ENCODE measurements at regions not wholly inside any gene's neighbourhood (a gene's known extent, or its start where the extent isn't known, plus 50 kb on each side); places are given as distances from the start of the nearest gene placed in this dataset.

DNA sequence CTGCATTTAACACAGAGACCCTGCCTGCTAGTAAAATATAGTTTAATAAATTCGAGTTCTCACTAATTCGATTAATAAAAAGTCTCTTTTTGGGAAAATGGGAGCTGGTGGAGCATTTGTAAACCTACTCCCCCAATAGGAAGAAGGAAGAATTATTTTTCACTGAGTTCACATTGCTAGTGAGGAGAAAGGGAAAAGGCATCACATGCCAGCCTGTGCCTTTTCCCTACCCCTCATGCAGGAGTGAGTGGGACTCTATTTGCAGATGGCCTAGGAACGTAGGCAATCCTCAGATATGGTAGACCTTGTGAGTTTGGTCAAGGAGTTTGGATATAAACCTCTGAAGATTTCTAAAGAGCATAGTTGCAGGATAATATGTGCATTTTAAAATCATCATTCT lies 218.4 kb upstream of the TRIB2 start:
- TF ChIP-seq, protein P1, sequence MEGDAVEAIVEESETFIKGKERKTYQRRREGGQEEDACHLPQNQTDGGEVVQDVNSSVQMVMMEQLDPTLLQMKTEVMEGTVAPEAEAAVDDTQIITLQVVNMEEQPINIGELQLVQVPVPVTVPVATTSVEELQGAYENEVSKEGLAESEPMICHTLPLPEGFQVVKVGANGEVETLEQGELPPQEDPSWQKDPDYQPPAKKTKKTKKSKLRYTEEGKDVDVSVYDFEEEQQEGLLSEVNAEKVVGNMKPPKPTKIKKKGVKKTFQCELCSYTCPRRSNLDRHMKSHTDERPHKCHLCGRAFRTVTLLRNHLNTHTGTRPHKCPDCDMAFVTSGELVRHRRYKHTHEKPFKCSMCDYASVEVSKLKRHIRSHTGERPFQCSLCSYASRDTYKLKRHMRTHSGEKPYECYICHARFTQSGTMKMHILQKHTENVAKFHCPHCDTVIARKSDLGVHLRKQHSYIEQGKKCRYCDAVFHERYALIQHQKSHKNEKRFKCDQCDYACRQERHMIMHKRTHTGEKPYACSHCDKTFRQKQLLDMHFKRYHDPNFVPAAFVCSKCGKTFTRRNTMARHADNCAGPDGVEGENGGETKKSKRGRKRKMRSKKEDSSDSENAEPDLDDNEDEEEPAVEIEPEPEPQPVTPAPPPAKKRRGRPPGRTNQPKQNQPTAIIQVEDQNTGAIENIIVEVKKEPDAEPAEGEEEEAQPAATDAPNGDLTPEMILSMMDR (IDR thresholded peaks at IDR 0.05) = no peak
- no peak for TF ChIP-seq POLR2A (IDR thresholded peaks at IDR 0.05)
- H3K4me3 ChIP-seq (ENCODE audit: low read depth, poor library complexity, severe bottlenecking) = no peak overlapping the region
- WGBS, 2 donors = 68 to 80% methylated on average over 3 of the region's 3 CpGs
- intact Hi-C loops (cut with DNase I; ENCODE audit: low total_unique reads) = no loop called here
- no peak for DNase-seq (ENCODE audit: low spot score in 2 of 2)

DNA sequence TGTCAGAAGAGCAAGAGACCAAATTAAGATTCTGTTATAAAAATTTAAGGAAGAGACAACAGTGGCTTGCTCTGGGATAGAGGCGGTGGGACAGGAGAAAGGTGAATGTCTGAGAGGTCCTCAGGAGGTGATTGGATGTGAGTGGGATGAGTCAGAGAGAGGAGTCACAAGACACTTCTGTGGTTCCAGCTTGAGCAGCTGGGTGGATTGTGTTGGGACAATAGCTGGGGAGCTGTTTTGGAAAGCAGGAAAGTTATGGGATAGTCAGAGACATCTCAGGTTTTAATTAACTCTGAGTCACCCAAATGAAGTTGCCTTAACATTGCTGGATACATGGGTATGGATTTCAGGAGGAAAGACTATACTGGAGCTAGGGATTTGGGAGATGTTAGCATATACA lies 218.0 kb upstream of the TRIB2 start:
- H3K4me3 ChIP-seq (ENCODE audit: low read depth, poor library complexity, severe bottlenecking) = no peak overlapping the region
- DNase-seq (ENCODE audit: low spot score in 2 of 2) = no peak
- no peak for TF ChIP-seq POLR2A (IDR thresholded peaks at IDR 0.05)
- TF ChIP-seq, protein P1 (IDR thresholded peaks at IDR 0.05) = no peak
- intact Hi-C loops (cut with DNase I; ENCODE audit: low total_unique reads) = no loop called here
- 77 to 89% methylated on average over 1 of the region's 1 CpG for WGBS, 2 donors

DNA sequence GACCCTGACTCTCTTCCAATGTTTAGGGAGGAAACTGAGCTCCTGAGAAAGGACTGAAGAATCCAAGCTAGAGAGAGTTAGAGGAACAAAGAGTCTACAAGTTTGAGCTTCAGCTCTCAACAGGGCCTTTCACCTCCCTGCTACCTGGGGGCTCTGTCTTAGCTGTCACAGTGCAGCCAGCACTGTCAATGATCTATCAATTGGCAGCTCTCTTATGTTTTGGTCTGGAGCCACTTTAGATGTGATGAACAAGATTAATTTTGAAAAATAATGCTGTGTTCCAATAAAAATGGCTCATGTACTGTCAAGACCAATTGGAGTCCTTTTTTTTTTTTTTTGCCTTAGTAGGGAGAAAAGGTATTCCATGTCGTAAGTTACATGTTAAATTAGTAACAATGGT lies 215.8 kb upstream of the TRIB2 start:
- intact Hi-C loops (cut with DNase I; ENCODE audit: low total_unique reads) = no loop called here
- TF ChIP-seq POLR2A (IDR thresholded peaks at IDR 0.05) = no peak
- TF ChIP-seq, protein P1 (IDR thresholded peaks at IDR 0.05) = no peak
- H3K4me3 ChIP-seq (ENCODE audit: low read depth, poor library complexity, severe bottlenecking) = no peak overlapping the region
- 79 to 89% methylated on average over 1 of the region's 1 CpG for WGBS, 2 donors
- no peak for DNase-seq (ENCODE audit: low spot score in 2 of 2)

DNA sequence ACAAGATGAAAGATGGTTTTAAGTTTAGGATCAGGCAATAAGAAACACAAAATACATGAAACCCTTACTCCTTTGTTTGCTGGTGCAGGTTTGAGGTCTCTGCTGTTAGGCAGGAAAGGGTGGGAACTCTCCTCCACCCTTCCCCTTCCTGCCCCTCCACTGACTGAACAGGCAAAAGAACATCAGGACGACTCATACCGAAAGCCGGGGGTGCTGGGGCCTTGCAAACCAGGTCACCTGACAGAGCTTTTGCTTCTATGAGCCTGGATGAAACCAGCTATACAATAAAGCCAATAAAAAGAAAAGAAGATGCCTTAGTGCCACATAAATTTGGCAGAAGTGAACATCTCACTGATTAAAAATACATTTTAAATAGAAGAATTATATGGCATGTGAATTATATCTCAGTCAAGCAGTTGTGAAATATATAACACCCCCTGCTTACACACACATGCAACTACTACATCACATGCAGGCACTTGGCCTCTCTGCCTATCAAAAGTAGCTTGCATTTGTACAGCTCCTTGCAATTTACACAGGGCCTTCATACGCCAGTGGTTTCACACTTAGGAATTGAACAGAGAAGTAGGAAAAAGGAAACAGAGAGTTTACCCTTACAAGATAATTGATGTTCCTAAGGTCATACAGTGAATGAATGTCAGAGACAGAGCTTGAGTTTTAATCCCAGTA lies 215.1 kb upstream of the TRIB2 start:
- intact Hi-C loops (cut with DNase I; ENCODE audit: low total_unique reads) = no loop called here
- TF ChIP-seq, protein P1 (IDR thresholded peaks at IDR 0.05) = no peak
- TF ChIP-seq POLR2A (IDR thresholded peaks at IDR 0.05) = no peak
- WGBS, 2 donors = 49 to 61% methylated on average over 4 of the region's 4 CpGs
- peak in 1 of 2 donors; percentile 51 for DNase-seq (ENCODE audit: low spot score in 2 of 2)
- no peak overlapping the region for H3K4me3 ChIP-seq (ENCODE audit: low read depth, poor library complexity, severe bottlenecking)

DNA sequence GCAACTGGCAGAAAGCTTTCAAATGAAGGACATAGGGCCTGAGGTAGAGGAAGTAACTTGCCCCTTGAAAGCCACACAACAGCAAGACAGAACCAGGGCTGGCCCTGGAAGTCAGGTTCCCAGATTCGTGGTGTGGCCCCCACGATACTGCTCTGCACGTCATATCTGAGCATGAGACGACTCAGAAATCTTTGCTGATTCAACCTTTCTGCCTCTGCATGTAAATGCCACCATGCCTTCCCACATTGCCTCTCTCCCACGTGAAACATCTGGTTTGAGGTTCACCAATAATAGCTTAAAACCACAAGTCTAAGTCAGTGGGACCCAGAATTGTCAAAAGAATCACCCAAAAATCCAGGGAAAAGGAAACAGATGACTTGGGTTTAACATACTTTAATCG lies 214.0 kb upstream of the TRIB2 start:
- no peak overlapping the region for H3K4me3 ChIP-seq (ENCODE audit: low read depth, poor library complexity, severe bottlenecking)
- TF ChIP-seq, protein P1 (IDR thresholded peaks at IDR 0.05) = no peak
- TF ChIP-seq POLR2A (IDR thresholded peaks at IDR 0.05) = no peak
- WGBS, 2 donors = 79 to 80% methylated on average over 6 of the region's 6 CpGs
- DNase-seq (ENCODE audit: low spot score in 2 of 2) = no peak
- intact Hi-C loops (cut with DNase I; ENCODE audit: low total_unique reads) = no loop called here

DNA sequence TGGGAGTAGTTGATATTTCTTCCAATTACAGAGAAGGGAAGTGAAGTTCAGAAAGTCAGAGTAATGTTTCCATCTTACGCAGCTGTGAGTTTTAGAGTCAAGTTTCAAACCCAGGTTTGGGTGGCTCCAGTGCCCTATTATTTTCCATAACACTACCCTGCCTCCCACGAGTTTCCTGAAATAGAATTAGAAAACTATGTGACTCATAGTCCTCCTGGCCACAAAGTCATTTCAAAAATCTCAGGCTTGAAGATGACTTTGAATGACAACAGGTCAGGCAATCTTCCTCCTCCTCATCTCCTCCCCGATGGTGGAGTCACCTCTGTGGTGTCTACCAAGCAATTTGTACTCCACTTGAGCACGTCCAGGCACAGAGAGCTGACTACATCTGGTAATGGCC lies 212.3 kb upstream of the TRIB2 start:
- TF ChIP-seq, protein P1 (IDR thresholded peaks at IDR 0.05) = no peak
- no peak for TF ChIP-seq POLR2A (IDR thresholded peaks at IDR 0.05)

More for the DNA sequence above, 212.3 kb upstream of the TRIB2 start:
- no peak for DNase-seq (ENCODE audit: low spot score in 2 of 2)
- no peak overlapping the region for H3K4me3 ChIP-seq (ENCODE audit: low read depth, poor library complexity, severe bottlenecking)
- intact Hi-C loops (cut with DNase I; ENCODE audit: low total_unique reads) = no loop called here
- 57 to 58% methylated on average over 4 of the region's 4 CpGs for WGBS, 2 donors
